GM23248 (cell line): ENCODE measurements at regions not wholly inside any gene's neighbourhood (a gene's known extent, or its start where the extent isn't known, plus 50 kb on each side); places are given as distances from the start of the nearest gene placed in this dataset.

Source experiments
- DNase-seq: peaks from one replicate; pipeline ENCODE4 v3.0.0-alpha.2; 2015
- H2AFZ ChIP-seq: fragments of 200-600 bp; sonication (generic); 2 replicates; pipeline ENCODE4 v1.6.1; 2016; ENCODE audit warnings: antibody characterized with exemption
- H3F3A ChIP-seq: fragments of 200-600 bp; sonication (generic); 2 replicates; pipeline ENCODE4 v1.6.1; 2016; ENCODE audit warnings: mild to moderate bottlenecking, antibody characterized with exemption, mixed run types; ENCODE audit not compliant: insufficient read depth
- H3K27ac ChIP-seq: fragments of 200-600 bp; sonication (generic); 2 replicates; pipeline ENCODE4 v1.5.1; 2016; ENCODE audit warnings: mild to moderate bottlenecking
- H3K27me3 ChIP-seq: fragments of 200-600 bp; sonication (generic); replicated peaks from 2 replicates; pipeline ENCODE4 v1.6.1; 2016; ENCODE audit warnings: mild to moderate bottlenecking; ENCODE audit not compliant: insufficient read depth
- H3K36me3 ChIP-seq: fragments of 200-600 bp; sonication (generic); 2 replicates; pipeline ENCODE4 v1.6.1; 2016; ENCODE audit warnings: low read depth, mild to moderate bottlenecking
- H3K4me1 ChIP-seq: fragments of 200-600 bp; sonication (generic); 2 replicates; pipeline ENCODE4 v1.6.1; 2016; ENCODE audit warnings: mild to moderate bottlenecking; ENCODE audit not compliant: insufficient read depth
- H3K4me2 ChIP-seq: fragments of 200-600 bp; sonication (generic); one replicate; pipeline ENCODE4 v1.6.1; 2016; ENCODE audit warnings: mild to moderate bottlenecking; ENCODE audit not compliant: unreplicated experiment
- H3K4me3 ChIP-seq: fragments of 200-600 bp; sonication (generic); 2 replicates; pipeline ENCODE4 v1.5.1; 2016; ENCODE audit warnings: mild to moderate bottlenecking
- H3K79me2 ChIP-seq: fragments of 200-600 bp; sonication (generic); 2 replicates; pipeline ENCODE4 v1.6.1; 2016; ENCODE audit warnings: mild to moderate bottlenecking; ENCODE audit not compliant: insufficient read depth
- H3K9ac ChIP-seq: fragments of 200-600 bp; sonication (generic); 2 replicates; pipeline ENCODE4 v1.6.1; 2016; ENCODE audit warnings: mild to moderate bottlenecking
- H3K9me2 ChIP-seq: fragments of 200-600 bp; sonication (generic); 2 replicates; pipeline ENCODE4 v1.6.1; 2016; ENCODE audit warnings: mixed run types, mild to moderate bottlenecking, moderate library complexity; ENCODE audit not compliant: insufficient read depth
- H3K9me3 ChIP-seq: fragments of 200-600 bp; sonication (generic); one replicate; pipeline ENCODE4 v1.6.1; 2017; ENCODE audit warnings: low read depth
- H4K20me1 ChIP-seq: fragments of 200-600 bp; sonication (generic); 2 replicates; pipeline ENCODE4 v1.6.0; 2016; ENCODE audit not compliant: insufficient read depth
- EZH2 ChIP-seq: fragments of 200-600 bp; sonication (generic); IDR thresholded peaks from 2 replicates; pipeline ENCODE4 v1.6.1; 2018; ENCODE audit warnings: antibody characterized with exemption, mild to moderate bottlenecking; ENCODE audit not compliant: insufficient read depth, poor library complexity, severe bottlenecking
- EZH2phosphoT487 ChIP-seq: fragments of 200-600 bp; sonication (generic); IDR thresholded peaks from 2 replicates; pipeline ENCODE4 v1.6.1; 2018; ENCODE audit warnings: antibody characterized with exemption, moderate library complexity, mild to moderate bottlenecking, low read depth; ENCODE audit not compliant: insufficient read depth
- WGBS, 2 experiments: methylation state at CpG; one replicate each; pipeline ENCODE4 v1.1.6; 2015 to 2017; ENCODE audit warnings: low lambda C conversion rate in 2 of 2, low coverage in 1 of 2; ENCODE audit errors: missing lambda C conversion rate in 2 of 2; 5-methylcytosine and 5-hydroxymethylcytosine counted together
- in situ Hi-C: fragments of 300-500 bp; cut with MboI; formaldehyde crosslinking; loops from 2 replicates; pipeline ENCODE4 v1.15.0; 2020

GRCh38 chr12:74689071-74689655, 151.5 kb downstream of the ATXN7L3B start:
- H4K20me1 ChIP-seq, result no peaks in the 10 kb centered on the region
- H3K9me2 ChIP-seq, result no peaks in the 10 kb centered on the region
- H3K9me3 ChIP-seq, result no peaks in the 10 kb centered on the region
- no peaks in the 10 kb centered on the region for H3K4me1 ChIP-seq
- in situ Hi-C loops, result loop anchor here (25.0 kb wide), 1 partner anchor 798 kb away; the partner anchor contains the start of gene GLIPR1
- H3K4me3 ChIP-seq, result no peak overlapping the region
- WGBS, 2 experiments, result 7 to 10% methylated on average over 3 of the region's 3 CpGs
- no peak overlapping the region for H2AFZ ChIP-seq
- H3K9ac ChIP-seq, result no peak overlapping the region
- no peak overlapping the region for H3K27ac ChIP-seq
- TF ChIP-seq EZH2phosphoT487 (no peak), EZH2 (no peak)
- H3K79me2 ChIP-seq, result no peaks in the 10 kb centered on the region
- peak; percentile 65 for DNase-seq
- H3F3A ChIP-seq, result no peaks in the 10 kb centered on the region
- no peak overlapping the region for H3K4me2 ChIP-seq
- H3K36me3 ChIP-seq, result no peaks in the 10 kb centered on the region
- H3K27me3 ChIP-seq, result no peaks in the 10 kb centered on the region; the same call in 1 of the 2 replicates

- Histone ChIP-seq H3K79me2 (no peaks in the 10 kb centered on the region), H3K27me3 (no peaks in the 10 kb centered on the region; the same call in 1 of the 2 replicates), H3K36me3 (no peaks in the 10 kb centered on the region), H3K9me2 (no peaks in the 10 kb centered on the region), H3K4me1 (no peaks in the 10 kb centered on the region), H3K4me3 (no peak overlapping the region), H3K27ac (no peak overlapping the region), H3K9me3 (no peaks in the 10 kb centered on the region), H3F3A (no peaks in the 10 kb centered on the region), H4K20me1 (no peaks in the 10 kb centered on the region), H2AFZ (no peak overlapping the region), H3K4me2 (no peak overlapping the region), H3K9ac (no peak overlapping the region)
- no peak for TF ChIP-seq EZH2
- TF ChIP-seq EZH2phosphoT487, result no peak
- in situ Hi-C loops, result loop anchor here (25.0 kb wide), 1 partner anchor 797 kb away; the partner anchor contains the start of gene GLIPR1
- WGBS, 2 experiments, result 59 to 73% methylated on average over 2 of the region's 2 CpGs
- DNase-seq, result no peak
These were observed 152.3 kb downstream of the ATXN7L3B start for GRCh38 chr12:74689929-74690328.

DNA sequence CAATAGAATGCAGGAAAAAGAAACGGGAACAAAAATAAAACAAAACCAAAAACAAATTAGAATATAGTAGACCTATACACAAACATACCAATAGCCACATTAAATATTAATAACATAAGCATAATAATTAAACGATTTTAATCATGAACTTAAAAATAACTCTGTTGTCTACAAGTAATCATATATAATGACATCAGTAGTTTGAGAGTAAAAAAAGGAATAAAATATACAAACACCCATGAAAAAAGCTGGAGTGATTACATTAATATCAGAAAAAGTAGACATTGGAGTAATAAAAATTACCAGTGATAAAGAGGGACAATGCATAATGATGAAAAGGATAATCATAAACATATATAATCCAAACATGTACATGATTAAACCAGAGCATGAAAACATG, 181.8 kb downstream of the ATXN7L3B start:
- TF ChIP-seq EZH2, result no peak
- no peak for TF ChIP-seq EZH2phosphoT487
- WGBS, 2 experiments, result 17 to 20% methylated on average over 2 of the region's 2 CpGs
- H3K9me2 ChIP-seq, result no peaks in the 10 kb centered on the region
- no peaks in the 10 kb centered on the region for H3K9me3 ChIP-seq
- H3K27me3 ChIP-seq, result no peaks in the 10 kb centered on the region
- no peak overlapping the region for H3K27ac ChIP-seq
- no peak overlapping the region for H3K4me2 ChIP-seq
- no peaks in the 10 kb centered on the region for H3K36me3 ChIP-seq
- H4K20me1 ChIP-seq, result no peaks in the 10 kb centered on the region
- H3K79me2 ChIP-seq, result no peaks in the 10 kb centered on the region
- no peak overlapping the region for H3K4me3 ChIP-seq
- no peak overlapping the region for H3K9ac ChIP-seq
- H2AFZ ChIP-seq, result no peak overlapping the region
- in situ Hi-C loops, result no loop called here
- DNase-seq, result no peak
- H3K4me1 ChIP-seq, result no peaks in the 10 kb centered on the region
- no peaks in the 10 kb centered on the region for H3F3A ChIP-seq

DNA sequence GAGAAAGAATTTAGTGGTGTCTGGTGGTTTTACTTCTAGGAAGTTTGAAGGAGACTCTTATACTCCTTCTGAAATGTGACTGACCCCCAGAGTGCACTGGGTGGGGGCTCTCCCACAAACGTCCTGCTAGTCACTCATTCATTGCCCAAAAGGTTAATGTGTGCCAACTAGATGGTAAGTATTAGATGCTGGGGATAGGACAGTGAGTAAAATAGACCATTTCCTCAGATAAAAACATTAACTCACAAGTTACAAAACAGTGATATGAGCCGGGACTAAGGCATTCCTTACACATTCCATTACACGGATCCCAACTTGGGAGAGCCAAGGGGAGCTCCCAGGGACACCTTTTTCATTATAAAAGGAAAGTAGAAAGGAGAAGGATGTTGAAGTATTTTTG, 185.1 kb downstream of the ATXN7L3B start:
- Histone ChIP-seq H3K9ac (no peak overlapping the region), H3K9me3 (no peaks in the 10 kb centered on the region), H3K27ac (no peak overlapping the region), H3K4me3 (no peak overlapping the region), H3F3A (no peaks in the 10 kb centered on the region), H3K4me1 (no peaks in the 10 kb centered on the region), H3K79me2 (no peaks in the 10 kb centered on the region), H3K27me3 (no peaks in the 10 kb centered on the region), H3K9me2 (no peaks in the 10 kb centered on the region; the same call in 1 of the 2 replicates), H4K20me1 (no peaks in the 10 kb centered on the region), H3K36me3 (no peaks in the 10 kb centered on the region), H2AFZ (no peak overlapping the region), H3K4me2 (no peak overlapping the region)
- in situ Hi-C loops, result no loop called here
- 12 to 13% methylated on average over 3 of the region's 3 CpGs for WGBS, 2 experiments
- no peak for DNase-seq
- no peak for TF ChIP-seq EZH2phosphoT487
- no peak for TF ChIP-seq EZH2
